Trophoblast cell (in vitro differentiated cells and primary cell): ENCODE measurements at regions not wholly inside any gene's neighbourhood (a gene's known extent, or its start where the extent isn't known, plus 50 kb on each side); places are given as distances from the start of the nearest gene placed in this dataset.

Experiments
- DNase-seq, 2 donors: peaks; one replicate each; pipeline ENCODE4 v3.0.0-alpha.2; 2016
- H2AFZ ChIP-seq: 2 replicates; pipeline ENCODE4 v1.6.1; 2013; ENCODE audit warnings: low read length, moderate library complexity, mild to moderate bottlenecking; ENCODE audit not compliant: insufficient read depth, poor library complexity
- H2AK5ac ChIP-seq: 2 replicates; pipeline ENCODE4 v1.6.1; 2013; ENCODE audit warnings: mild to moderate bottlenecking, low read length
- H2BK120ac ChIP-seq: 2 replicates; pipeline ENCODE4 v1.6.1; 2013; ENCODE audit warnings: low read length, mild to moderate bottlenecking, moderate library complexity; ENCODE audit not compliant: insufficient read depth, poor library complexity
- H2BK12ac ChIP-seq: 2 replicates; pipeline ENCODE4 v1.6.1; 2013; ENCODE audit warnings: mild to moderate bottlenecking, low read length, moderate library complexity
- H2BK5ac ChIP-seq: 2 replicates; pipeline ENCODE4 v1.6.1; 2013; ENCODE audit warnings: low read length, low read depth, moderate library complexity, mild to moderate bottlenecking; ENCODE audit not compliant: poor library complexity
- H3K14ac ChIP-seq: 2 replicates; pipeline ENCODE4 v1.6.1; 2013; ENCODE audit warnings: mild to moderate bottlenecking, low read length
- H3K18ac ChIP-seq: 2 replicates; pipeline ENCODE4 v1.6.1; 2013; ENCODE audit warnings: mild to moderate bottlenecking, low read length
- H3K23ac ChIP-seq: 2 replicates; pipeline ENCODE4 v1.6.1; 2013; ENCODE audit warnings: low read length
- H3K27ac ChIP-seq: 2 replicates; pipeline ENCODE4 v1.5.1; 2013; ENCODE audit warnings: low read depth, mild to moderate bottlenecking, inconsistent platforms, low read length, moderate library complexity
- H3K27me3 ChIP-seq: 2 replicates; pipeline ENCODE4 v1.6.1; 2013; ENCODE audit warnings: inconsistent platforms, mild to moderate bottlenecking, low read length, moderate library complexity; ENCODE audit not compliant: insufficient read depth
- H3K36me3 ChIP-seq, 2 experiments: 1 replicate in 1 of 2; 2 replicates in 1 of 2; pipeline ENCODE4 v1.6.1; 2013; ENCODE audit warnings: low read length in 2 of 2, mild to moderate bottlenecking in 2 of 2, moderate library complexity in 1 of 2; ENCODE audit not compliant: insufficient read depth in 2 of 2, control insufficient read depth in 1 of 2
- H3K4ac ChIP-seq: 2 replicates; pipeline ENCODE4 v1.6.1; 2013; ENCODE audit warnings: low read depth, mild to moderate bottlenecking, low read length, moderate library complexity
- H3K4me1 ChIP-seq, 2 experiments: 1 replicate in 1 of 2; 2 replicates in 1 of 2; pipeline ENCODE4 v1.6.1; 2013; ENCODE audit warnings: low read length in 2 of 2, mild to moderate bottlenecking in 2 of 2, moderate library complexity in 1 of 2; ENCODE audit not compliant: insufficient read depth in 2 of 2, control insufficient read depth in 1 of 2
- H3K4me2 ChIP-seq: 2 replicates; pipeline ENCODE4 v1.6.1; 2013; ENCODE audit warnings: inconsistent platforms, mild to moderate bottlenecking, low read length, moderate library complexity
- H3K4me3 ChIP-seq: 2 replicates; pipeline ENCODE4 v1.5.1; 2013; ENCODE audit warnings: mild to moderate bottlenecking, low read depth, low read length, inconsistent platforms
- H3K79me1 ChIP-seq: one replicate; pipeline ENCODE4 v1.6.1; 2013; ENCODE audit warnings: low read length
- H3K79me2 ChIP-seq: 2 replicates; pipeline ENCODE4 v1.6.1; 2013; ENCODE audit warnings: low read length, mild to moderate bottlenecking; ENCODE audit not compliant: control insufficient read depth, insufficient read depth, poor library complexity
- H3K9ac ChIP-seq: 2 replicates; pipeline ENCODE4 v1.6.1; 2013; ENCODE audit warnings: mild to moderate bottlenecking, low read length
- H3K9me3 ChIP-seq: 2 replicates; pipeline ENCODE4 v1.6.1; 2013; ENCODE audit warnings: low read depth, mild to moderate bottlenecking, control low read depth, inconsistent platforms, low read length; ENCODE audit not compliant: insufficient read depth
- H4K12ac ChIP-seq: 2 replicates; pipeline ENCODE4 v1.6.1; 2013; ENCODE audit warnings: low read depth, mild to moderate bottlenecking, low read length, moderate library complexity
- H4K8ac ChIP-seq: 2 replicates; pipeline ENCODE4 v1.6.1; 2013; ENCODE audit warnings: low read depth, mild to moderate bottlenecking, low read length, moderate library complexity
- H4K91ac ChIP-seq: one replicate; pipeline ENCODE4 v1.6.1; 2013; ENCODE audit warnings: low read depth, mild to moderate bottlenecking, low read length, moderate library complexity
- WGBS: extraction: QIAGEN DNeasy Blood & Tissue Kit; methylation state at CpG from one replicate; pipeline ENCODE4 v1.1.7; 2013; ENCODE audit warnings: missing lambda C conversion rate; ENCODE audit not compliant: insufficient read length, insufficient coverage; ENCODE audit errors: extremely low coverage; 5-methylcytosine and 5-hydroxymethylcytosine counted together

GRCh38 chr18:55092166-55092565 lies 132.9 kb upstream of the CCDC68 start:
- Histone ChIP-seq H3K4me1 (peaks cover 4 to 10% of the 10 kb centered on the region in 2 experiments), H3K27me3 (no peaks in the 10 kb centered on the region), H3K79me2 (no peaks in the 10 kb centered on the region), H3K79me1 (peaks cover 11% of the 10 kb centered on the region), H2BK12ac (no peak overlapping the region), H3K4me3 (no peak overlapping the region), H3K23ac (no peak overlapping the region), H4K91ac (no peak overlapping the region), H3K9ac (no peak overlapping the region), H3K9me3 (no peaks in the 10 kb centered on the region), H2BK5ac (no peak overlapping the region), H2AK5ac (no peak overlapping the region), H4K8ac (no peak overlapping the region), H2BK120ac (no peak overlapping the region), H3K36me3 (no peaks in the 10 kb centered on the region), H2AFZ (no peak overlapping the region), H3K4ac (no peak overlapping the region), H3K4me2 (no peak overlapping the region), H3K27ac (no peak overlapping the region), H4K12ac (no peak overlapping the region), H3K14ac (no peak overlapping the region), H3K18ac (no peak overlapping the region)
- WGBS, result no CpG with 5 or more reads among the region's 4 CpGs
- DNase-seq, result no peak

GRCh38 chr18:55090564-55091188 lies 131.4 kb upstream of the CCDC68 start:
- H2AFZ ChIP-seq, result no peak overlapping the region
- WGBS, result no CpG with 5 or more reads among the region's 3 CpGs
- H3K4ac ChIP-seq, result no peak overlapping the region
- no peak overlapping the region for H4K91ac ChIP-seq
- no peak overlapping the region for H4K12ac ChIP-seq
- H3K18ac ChIP-seq, result no peak overlapping the region
- H3K79me2 ChIP-seq, result no peaks in the 10 kb centered on the region
- no peak overlapping the region for H3K27ac ChIP-seq
- H3K27me3 ChIP-seq, result no peaks in the 10 kb centered on the region
- no peak overlapping the region for H2BK120ac ChIP-seq
- no peak overlapping the region for H2BK12ac ChIP-seq
- H3K9ac ChIP-seq, result no peak overlapping the region
- H3K4me2 ChIP-seq, result no peak overlapping the region
- H4K8ac ChIP-seq, result no peak overlapping the region
- no peaks in the 10 kb centered on the region for H3K36me3 ChIP-seq
- no peaks in the 10 kb centered on the region for H3K79me1 ChIP-seq
- no peak overlapping the region for H3K23ac ChIP-seq
- no peaks in the 10 kb centered on the region for H3K4me1 ChIP-seq
- H2AK5ac ChIP-seq, result no peak overlapping the region
- H3K14ac ChIP-seq, result no peak overlapping the region
- H2BK5ac ChIP-seq, result no peak overlapping the region
- H3K4me3 ChIP-seq, result no peak overlapping the region
- no peaks in the 10 kb centered on the region for H3K9me3 ChIP-seq
- peak in 1 of 2 donors; percentile 47 for DNase-seq

GRCh38 chr18:55089610-55090009 lies 130.3 kb upstream of the CCDC68 start:
- no peaks in the 10 kb centered on the region for H3K36me3 ChIP-seq
- no peak overlapping the region for H3K18ac ChIP-seq
- H3K4me1 ChIP-seq, result no peaks in the 10 kb centered on the region
- no peaks in the 10 kb centered on the region for H3K27me3 ChIP-seq
- H2BK5ac ChIP-seq, result no peak overlapping the region
- H2AFZ ChIP-seq, result no peak overlapping the region
- H3K4ac ChIP-seq, result no peak overlapping the region
- no peak overlapping the region for H3K4me2 ChIP-seq
- H4K12ac ChIP-seq, result no peak overlapping the region
- no peak overlapping the region for H3K27ac ChIP-seq
- H3K79me2 ChIP-seq, result no peaks in the 10 kb centered on the region
- no peak overlapping the region for H3K4me3 ChIP-seq
- no peak overlapping the region for H2AK5ac ChIP-seq
- no peaks in the 10 kb centered on the region for H3K79me1 ChIP-seq
- H4K8ac ChIP-seq, result no peak overlapping the region
- H4K91ac ChIP-seq, result no peak overlapping the region
- H3K23ac ChIP-seq, result no peak overlapping the region
- H2BK12ac ChIP-seq, result no peak overlapping the region
- H3K9me3 ChIP-seq, result no peaks in the 10 kb centered on the region
- WGBS, result no CpG with 5 or more reads among the region's 3 CpGs
- DNase-seq, result no peak
- H3K14ac ChIP-seq, result no peak overlapping the region
- no peak overlapping the region for H2BK120ac ChIP-seq
- H3K9ac ChIP-seq, result no peak overlapping the region

- Histone ChIP-seq H4K91ac (no peak overlapping the region), H3K23ac (no peak overlapping the region), H3K79me2 (no peaks in the 10 kb centered on the region), H3K36me3 (no peaks in the 10 kb centered on the region), H3K9me3 (no peaks in the 10 kb centered on the region), H3K27ac (no peak overlapping the region), H3K9ac (no peak overlapping the region), H3K14ac (no peak overlapping the region), H3K18ac (no peak overlapping the region), H4K8ac (no peak overlapping the region), H3K4me2 (no peak overlapping the region), H2BK12ac (no peak overlapping the region), H3K4me3 (no peak overlapping the region), H3K79me1 (peaks cover 1% of the 10 kb centered on the region), H2BK120ac (no peak overlapping the region), H2AFZ (no peak overlapping the region), H4K12ac (no peak overlapping the region), H2AK5ac (no peak overlapping the region), H3K27me3 (no peaks in the 10 kb centered on the region), H3K4me1 (no peaks in the 10 kb centered on the region), H2BK5ac (no peak overlapping the region), H3K4ac (no peak overlapping the region)
- no CpG with 5 or more reads among the region's 3 CpGs for WGBS
- no peak for DNase-seq
These were observed 129.3 kb upstream of the CCDC68 start for GRCh38 chr18:55088561-55088960.
